HCT116 (cell line): ENCODE measurements at regions not wholly inside any gene's neighbourhood (a gene's known extent, or its start where the extent isn't known, plus 50 kb on each side); places are given as distances from the start of the nearest gene placed in this dataset.

Experiments used
- CBX3 ChIP-seq: IDR thresholded peaks from 2 replicates; pipeline ENCODE4 v1.6.1; 2012; ENCODE audit warnings: low read depth
- CTCF ChIP-seq, 3 experiments: fragments of 200-600 bp in 1 of 3; sonication (generic) in 1 of 3; IDR thresholded peaks in 2 of 3; conservative IDR thresholded peaks in 1 of 3; 2 replicates each; pipeline ENCODE4 v1.5.1; 2012 to 2017; ENCODE audit warnings: low read depth in 2 of 3, low read length in 2 of 3, antibody characterized with exemption in 1 of 3, borderline replicate concordance in 1 of 3, control low read depth in 1 of 3, mild to moderate bottlenecking in 1 of 3, mixed read lengths in 1 of 3, mixed run types in 1 of 3, moderate library complexity in 1 of 3; ENCODE audit not compliant: insufficient read depth in 1 of 3
- EGR1 ChIP-seq: IDR thresholded peaks from 2 replicates; pipeline ENCODE4 v1.6.1; 2012; ENCODE audit warnings: low read depth
- ELF1 ChIP-seq: IDR thresholded peaks from 2 replicates; pipeline ENCODE4 v1.6.1; 2012; ENCODE audit warnings: low read depth, borderline replicate concordance
- EZH2 ChIP-seq: fragments of 200-600 bp; sonication (generic); IDR thresholded peaks from 2 replicates; pipeline ENCODE4 v1.6.1; 2017; ENCODE audit warnings: antibody characterized with exemption, mixed run types
- EZH2phosphoT487 ChIP-seq: fragments of 200-600 bp; IDR thresholded peaks from 2 replicates; pipeline ENCODE4 v1.6.1; 2018; ENCODE audit warnings: antibody characterized with exemption, borderline replicate concordance
- POLR2A ChIP-seq: IDR thresholded peaks from 2 replicates; pipeline ENCODE4 v1.7.0; 2011; ENCODE audit warnings: borderline replicate concordance; ENCODE audit not compliant: insufficient read depth, insufficient read length; ENCODE audit errors: extremely low read depth
- REST ChIP-seq: IDR thresholded peaks from 2 replicates; pipeline ENCODE4 v1.6.1; 2012; ENCODE audit warnings: low read depth
- TCF7L2 ChIP-seq: IDR thresholded peaks from 2 replicates; pipeline ENCODE4 v1.7.0; 2011; ENCODE audit warnings: borderline replicate concordance, inconsistent platforms; ENCODE audit not compliant: insufficient read depth, insufficient read length; ENCODE audit errors: extremely low read depth

- no peak for TF ChIP-seq ELF1
- TF ChIP-seq POLR2A = no peak
- TF ChIP-seq EZH2 = no peak
- TF ChIP-seq CTCF (IDR thresholded peaks at IDR 0.05 in 2 of 3, conservative IDR thresholded peaks at IDR 0.05 in 1 of 3; ENCODE audit: borderline replicate concordance in 1 of 3, insufficient read depth in 1 of 3, low read depth in 2 of 3, low read length in 2 of 3) = no peak
- TF ChIP-seq CBX3 = no peak
- TF ChIP-seq EGR1 = no peak
- TF ChIP-seq REST = no peak
- TF ChIP-seq EZH2phosphoT487 = no peak
- TF ChIP-seq TCF7L2 = no peak
Observed at GRCh38 chrX:114101081-114101480, 482.8 kb upstream of the HTR2C start.
